WTC11 (cell line): ENCODE measurements at regions not wholly inside any gene's neighbourhood (a gene's known extent, or its start where the extent isn't known, plus 50 kb on each side); places are given as distances from the start of the nearest gene placed in this dataset.

Experiments
- ATAC-seq: fragments of 200-7000 bp; cut with Tn5 transposase; 2 replicates; pipeline ENCODE4 v1.10.0; 2021; ENCODE audit warnings: mild to moderate bottlenecking, moderate library complexity
- CTCF ChIA-PET: fragments of 300-600 bp; sonication (Branson Sonifier 250); formaldehyde crosslinking; loops from one replicate; lab custom pipeline; 2021; ENCODE audit warnings: antibody characterized with exemption; lab: Charles Lee
- POLR2A ChIA-PET: fragments of 350-600 bp; sonication (Branson Sonifier 250); formaldehyde crosslinking; loops from one replicate; lab custom pipeline; 2021; ENCODE audit warnings: antibody characterized with exemption; lab: Charles Lee
- DNase-seq: peaks from one replicate; pipeline ENCODE4 v3.0.0; 2021; ENCODE audit warnings: low spot score
- H3K27ac Mint-ChIP-seq: 2 replicates; pipeline ENCODE4 v1.8.0; 2021; ENCODE audit warnings: mixed read lengths
- H3K27me3 Mint-ChIP-seq: 2 replicates; pipeline ENCODE4 v1.8.0; 2021; ENCODE audit warnings: low read depth, mild to moderate bottlenecking, moderate library complexity, mixed read lengths
- H3K36me3 Mint-ChIP-seq: 2 replicates; pipeline ENCODE4 v1.8.0; 2021; ENCODE audit warnings: mixed read lengths
- H3K4me1 Mint-ChIP-seq: 2 replicates; pipeline ENCODE4 v1.8.0; 2022; ENCODE audit warnings: mixed read lengths
- H3K4me3 Mint-ChIP-seq: 2 replicates; pipeline ENCODE4 v1.8.0; 2021; ENCODE audit warnings: mild to moderate bottlenecking, moderate library complexity, mixed read lengths
- H3K9me3 Mint-ChIP-seq: 2 replicates; pipeline ENCODE4 v1.8.0; 2021; ENCODE audit warnings: mixed read lengths
- AFF4 ChIP-seq: sonication (generic); formaldehyde crosslinking; IDR thresholded peaks from 2 replicates; pipeline ENCODE4 v1.8.1; 2023; ENCODE audit warnings: mild to moderate bottlenecking, missing genetic modification reagents, borderline replicate concordance
- ATF3 ChIP-seq: sonication (generic); formaldehyde crosslinking; conservative IDR thresholded peaks from 2 replicates; pipeline ENCODE4 v1.8.1; 2022; ENCODE audit warnings: mild to moderate bottlenecking, missing genetic modification reagents
- ATF6 ChIP-seq: sonication (generic); formaldehyde crosslinking; IDR thresholded peaks from 2 replicates; pipeline ENCODE4 v1.8.1; 2023; ENCODE audit warnings: mild to moderate bottlenecking, missing genetic modification reagents
- E2F4 ChIP-seq: sonication (generic); formaldehyde crosslinking; IDR thresholded peaks from 2 replicates; pipeline ENCODE4 v1.8.1; 2022; ENCODE audit warnings: low read depth, mild to moderate bottlenecking, moderate library complexity, missing genetic modification reagents, borderline replicate concordance
- FOXJ3 ChIP-seq: sonication (generic); formaldehyde crosslinking; IDR thresholded peaks from 2 replicates; pipeline ENCODE4 v1.9.0; 2021; ENCODE audit warnings: missing genetic modification reagents, mild to moderate bottlenecking, borderline replicate concordance
- FOXP4 ChIP-seq: sonication (generic); formaldehyde crosslinking; IDR thresholded peaks from 2 replicates; pipeline ENCODE4 v1.8.0; 2022; ENCODE audit warnings: mild to moderate bottlenecking, missing genetic modification reagents
- GTF2I ChIP-seq: fragments of 250-450 bp; sonication (Bioruptor Pico); conservative IDR thresholded peaks from 2 replicates; pipeline ENCODE4 v1.4.0; 2021; ENCODE audit warnings: mild to moderate bottlenecking
- IRF2 ChIP-seq: sonication (generic); formaldehyde crosslinking; IDR thresholded peaks from 2 replicates; pipeline ENCODE4 v1.8.0; 2022; ENCODE audit warnings: low read depth, missing genetic modification reagents, borderline replicate concordance
- JUN ChIP-seq: sonication (generic); formaldehyde crosslinking; IDR thresholded peaks from 2 replicates; pipeline ENCODE4 v1.8.0; 2023; ENCODE audit warnings: mild to moderate bottlenecking, missing genetic modification reagents
- KAT7 ChIP-seq: sonication (generic); formaldehyde crosslinking; IDR thresholded peaks from 2 replicates; pipeline ENCODE4 v1.8.1; 2023; ENCODE audit warnings: missing genetic modification reagents, mild to moderate bottlenecking, borderline replicate concordance
- NFYB ChIP-seq: sonication (generic); formaldehyde crosslinking; conservative IDR thresholded peaks from 2 replicates; pipeline ENCODE4 v1.8.0; 2022; ENCODE audit warnings: low read depth, missing genetic modification reagents
- NR3C1 ChIP-seq: sonication (generic); formaldehyde crosslinking; conservative IDR thresholded peaks from 2 replicates; pipeline ENCODE4 v1.8.1; 2023; ENCODE audit warnings: low read depth, mild to moderate bottlenecking, missing genetic modification reagents
- OVOL2 ChIP-seq: fragments of 250-450 bp; sonication (Bioruptor Pico); IDR thresholded peaks from 2 replicates; pipeline ENCODE4 v1.9.0; 2021; ENCODE audit warnings: mild to moderate bottlenecking, borderline replicate concordance
- TP53 ChIP-seq: sonication (generic); formaldehyde crosslinking; IDR thresholded peaks from 2 replicates; pipeline ENCODE4 v1.8.1; 2023; ENCODE audit warnings: mild to moderate bottlenecking, missing genetic modification reagents
- ZBTB21 ChIP-seq: sonication (generic); formaldehyde crosslinking; IDR thresholded peaks from 2 replicates; pipeline ENCODE4 v1.8.1; 2023; ENCODE audit warnings: mild to moderate bottlenecking, missing genetic modification reagents, borderline replicate concordance
- ZMAT4 ChIP-seq: fragments of 250-450 bp; sonication (Bioruptor Pico); IDR thresholded peaks from 2 replicates; pipeline ENCODE4 v1.9.0; 2021; ENCODE audit warnings: mild to moderate bottlenecking
- ZNF317 ChIP-seq: sonication (generic); formaldehyde crosslinking; IDR thresholded peaks from 2 replicates; pipeline ENCODE4 v1.8.1; 2023; ENCODE audit warnings: low read depth, mild to moderate bottlenecking, moderate library complexity, missing genetic modification reagents, borderline replicate concordance
- ZNF396 ChIP-seq: fragments of 250-450 bp; sonication (Bioruptor Pico); IDR thresholded peaks from 2 replicates; pipeline ENCODE4 v1.8.0; 2021; ENCODE audit warnings: mild to moderate bottlenecking, moderate library complexity, borderline replicate concordance
- ZNF512 ChIP-seq: sonication (generic); formaldehyde crosslinking; IDR thresholded peaks from 2 replicates; pipeline ENCODE4 v1.8.1; 2022; ENCODE audit warnings: missing genetic modification reagents, borderline replicate concordance

- no peak for ATAC-seq
- no peaks in the 10 kb centered on the region for H3K27me3 Mint-ChIP-seq
- ChIA-PET CTCF (interaction anchor here (1.0 kb wide), 1 partner anchor 26 kb away, joined by 3 read pairs; no protein-coding TSS in a partner anchor), POLR2A (interaction anchor here (0.6 kb wide), 2 partner anchors 334 to 502 kb away, joined by 3 read pairs; no protein-coding TSS in a partner anchor)
- no peaks in the 10 kb centered on the region for H3K36me3 Mint-ChIP-seq
- no peak for DNase-seq
- peaks cover 10% of the 10 kb centered on the region for H3K4me1 Mint-ChIP-seq
- H3K27ac Mint-ChIP-seq, result no peak overlapping the region
- peaks cover 4% of the 10 kb centered on the region; the same call in 1 of the 2 replicates for H3K9me3 Mint-ChIP-seq
- H3K4me3 Mint-ChIP-seq, result no peak overlapping the region
- TF ChIP-seq ZNF317 (CRISPR knock-in tag) (no peak), AFF4 (no peak), ZMAT4 (CRISPR knock-in tag) (no peak), IRF2 (CRISPR knock-in tag) (no peak), ZBTB21 (CRISPR knock-in tag) (no peak), ZNF396 (CRISPR knock-in tag) (no peak), FOXJ3 (CRISPR knock-in tag) (no peak), KAT7 (CRISPR knock-in tag) (no peak), ATF6 (no peak), JUN (CRISPR knock-in tag) (no peak), ATF3 (no peak), NFYB (CRISPR knock-in tag) (no peak), GTF2I (CRISPR knock-in tag) (no peak), TP53 (CRISPR knock-in tag) (no peak), FOXP4 (no peak)
These were observed 250.0 kb upstream of the SLC30A5 start for GRCh38 chr5:68843624-68844364.

- ATAC-seq, result no peak
- peaks cover 4% of the 10 kb centered on the region; the same call in 1 of the 2 replicates for H3K9me3 Mint-ChIP-seq
- no peaks in the 10 kb centered on the region for H3K27me3 Mint-ChIP-seq
- ChIA-PET POLR2A (no interaction called here), CTCF (no interaction called here)
- H3K4me3 Mint-ChIP-seq, result no peak overlapping the region
- H3K4me1 Mint-ChIP-seq, result peaks cover 14% of the 10 kb centered on the region
- H3K27ac Mint-ChIP-seq, result no peak overlapping the region
- no peaks in the 10 kb centered on the region for H3K36me3 Mint-ChIP-seq
- no peak for DNase-seq
- TF ChIP-seq ZNF512 (CRISPR knock-in tag), result no peak
- TF ChIP-seq E2F4 (CRISPR knock-in tag), result no peak
- no peak for TF ChIP-seq OVOL2 (CRISPR knock-in tag)
- TF ChIP-seq NR3C1, result no peak
These were observed 248.7 kb upstream of the SLC30A5 start for GRCh38 chr5:68845131-68845530.
